ENCODE measurements at regions not wholly inside any gene's neighbourhood (a gene's known extent, or its start where the extent isn't known, plus 50 kb on each side); places are given as distances from the start of the nearest gene placed in this dataset.

DNA sequence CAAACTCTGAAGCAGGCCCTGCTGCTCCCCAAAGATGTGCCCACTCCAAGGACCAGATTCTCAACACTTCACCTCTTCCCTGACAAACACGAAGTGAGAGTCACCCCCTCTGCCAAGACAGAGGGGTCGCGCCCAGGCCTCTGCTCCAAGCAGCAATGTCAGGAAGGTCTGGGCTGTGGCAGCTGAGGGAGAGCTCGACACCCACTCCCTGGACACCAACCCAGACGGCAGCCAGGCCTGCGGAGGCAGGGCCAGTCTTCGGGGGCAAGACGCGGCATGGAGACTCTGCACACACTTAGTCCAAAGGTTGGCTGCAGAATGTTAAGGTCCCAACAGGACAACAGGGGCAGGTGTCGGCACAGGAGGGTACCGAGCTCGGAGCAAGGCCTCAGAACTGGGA, 144.2 kb downstream of the DLL1 start:
- H2BK120ac ChIP-seq (replicated peaks; ENCODE audit: low read depth, low read length): no peak overlapping the region
- 76% methylated on average over 5 of the region's 12 CpGs; no CpG with 5 or more reads in 1 of the 2 experiments for WGBS, 2 experiments (ENCODE audit: extremely low coverage in 1 of 2, insufficient coverage in 1 of 2, insufficient read length in 1 of 2, insufficient replicate concordance in 2 of 2, low coverage in 1 of 2, low lambda C conversion rate in 2 of 2, missing lambda C conversion rate in 1 of 2)
- no peaks in the 10 kb centered on the region for H4K20me1 ChIP-seq (replicated peaks in 1 of 2; ENCODE audit: control insufficient read depth in 1 of 2, insufficient read depth in 2 of 2, low read length in 2 of 2)
- H3K27ac ChIP-seq (ENCODE audit: low read depth, low read length): no peak overlapping the region
- no peaks in the 10 kb centered on the region for H3K79me1 ChIP-seq (ENCODE audit: low read depth, low read length)
- ChIA-PET POLR2A (ENCODE audit: partially characterized antibody) (no interaction called here), CTCF (ENCODE audit: partially characterized antibody) (no interaction called here)
- no peak overlapping the region for H2BK12ac ChIP-seq (ENCODE audit: low read depth, low read length)
- H3K56ac ChIP-seq (replicated peaks; ENCODE audit: insufficient read length, low read depth, low read length): no peak overlapping the region
- H3K4ac ChIP-seq (replicated peaks; ENCODE audit: insufficient read length, low read depth, low read length): no peak overlapping the region
- H4K8ac ChIP-seq (ENCODE audit: extremely low read depth, insufficient read depth, low read length): no peak overlapping the region
- no peak overlapping the region for H3K23ac ChIP-seq (ENCODE audit: insufficient read length)
- peaks cover 2 to 4% of the 10 kb centered on the region in 2 experiments; a peak in 1 of 4 replicates for H3K9me3 ChIP-seq (ENCODE audit: insufficient read depth in 2 of 2, low read depth in 1 of 2, low read length in 1 of 2)
- DNase-seq (ENCODE audit: low read depth in 1 of 2, low spot score in 2 of 2): no peak
- H3K18ac ChIP-seq (ENCODE audit: extremely low read depth, low read length): no peak overlapping the region
- peaks cover 0 to 5% (median 0%) of the 10 kb centered on the region in 4 experiments; a peak in 2 of 7 replicates for H3K4me1 ChIP-seq (replicated peaks in 1 of 4; ENCODE audit: control insufficient read depth in 3 of 4, insufficient read depth in 4 of 4, low read length in 3 of 4)
- no peak overlapping the region for H3K4me3 ChIP-seq (ENCODE audit: extremely low read depth in 1 of 4, insufficient read depth in 2 of 4, low read depth in 3 of 4, low read length in 4 of 4)
- H3K23me2 ChIP-seq (ENCODE audit: low read depth, low read length): peaks cover 3% of the 10 kb centered on the region; the same call in 1 of the 2 replicates
- no peak for FAIRE-seq
- H3K4me2 ChIP-seq (ENCODE audit: insufficient read depth in 1 of 2, low read depth in 2 of 2, low read length in 2 of 2): no peak overlapping the region
- H3K27me3 ChIP-seq (replicated peaks in 1 of 4; ENCODE audit: control insufficient read depth in 3 of 4, extremely low read depth in 1 of 4, insufficient read depth in 3 of 4, low read length in 3 of 4): peaks cover 0 to 3% (median 0%) of the 10 kb centered on the region in 4 experiments; a peak in 2 of 7 replicates
- H2BK15ac ChIP-seq (ENCODE audit: low read length): no peak overlapping the region
- no peak overlapping the region for H2AFZ ChIP-seq (ENCODE audit: low read length)
- H3K14ac ChIP-seq (ENCODE audit: insufficient read length): no peak overlapping the region
- no peak overlapping the region for H2BK20ac ChIP-seq (ENCODE audit: low read length)
- H4K5ac ChIP-seq (ENCODE audit: insufficient read length, low read depth, low read length): no peak overlapping the region
- no peak for TF ChIP-seq KDM5A (IDR thresholded peaks at IDR 0.05; ENCODE audit: low read length)
- TF ChIP-seq, protein P1, sequence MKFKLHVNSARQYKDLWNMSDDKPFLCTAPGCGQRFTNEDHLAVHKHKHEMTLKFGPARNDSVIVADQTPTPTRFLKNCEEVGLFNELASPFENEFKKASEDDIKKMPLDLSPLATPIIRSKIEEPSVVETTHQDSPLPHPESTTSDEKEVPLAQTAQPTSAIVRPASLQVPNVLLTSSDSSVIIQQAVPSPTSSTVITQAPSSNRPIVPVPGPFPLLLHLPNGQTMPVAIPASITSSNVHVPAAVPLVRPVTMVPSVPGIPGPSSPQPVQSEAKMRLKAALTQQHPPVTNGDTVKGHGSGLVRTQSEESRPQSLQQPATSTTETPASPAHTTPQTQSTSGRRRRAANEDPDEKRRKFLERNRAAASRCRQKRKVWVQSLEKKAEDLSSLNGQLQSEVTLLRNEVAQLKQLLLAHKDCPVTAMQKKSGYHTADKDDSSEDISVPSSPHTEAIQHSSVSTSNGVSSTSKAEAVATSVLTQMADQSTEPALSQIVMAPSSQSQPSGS (IDR thresholded peaks at IDR 0.05; ENCODE audit: low read length): no peak
- TF ChIP-seq PHF8 (conservative IDR thresholded peaks at IDR 0.05; ENCODE audit: low read depth, low read length): no peak
- no peak for TF ChIP-seq RNF2 (IDR thresholded peaks at IDR 0.05; ENCODE audit: borderline replicate concordance, low read depth, low read length, missing control alignments, poor library complexity, severe bottlenecking)
- H3K9ac ChIP-seq (replicated peaks in 1 of 4; ENCODE audit: extremely low read depth in 1 of 4, low read depth in 3 of 4, low read length in 3 of 4): no peak overlapping the region
- H3K36me3 ChIP-seq (ENCODE audit: control insufficient read depth in 2 of 4, insufficient read depth in 4 of 4, low read length in 3 of 4): no peaks in the 10 kb centered on the region
- H2BK5ac ChIP-seq (ENCODE audit: low read depth, low read length): no peak overlapping the region
- H4K91ac ChIP-seq (replicated peaks; ENCODE audit: insufficient read length, low read length): no peak overlapping the region
- no peak overlapping the region for H2AK5ac ChIP-seq (ENCODE audit: low read depth, low read length)
- H3K79me2 ChIP-seq (ENCODE audit: control insufficient read depth in 1 of 2, insufficient read depth in 2 of 2, low read length in 2 of 2): no peaks in the 10 kb centered on the region

All from H1 (cell line).